ENCODE measurements at regions not wholly inside any gene's neighbourhood (a gene's known extent, or its start where the extent isn't known, plus 50 kb on each side); places are given as distances from the start of the nearest gene placed in this dataset.
"Not testable (repeated sequence)": the region's sequence is repeated elsewhere in the genome, so short reads cannot be mapped to it uniquely, and the experiment has no call there.

DNA sequence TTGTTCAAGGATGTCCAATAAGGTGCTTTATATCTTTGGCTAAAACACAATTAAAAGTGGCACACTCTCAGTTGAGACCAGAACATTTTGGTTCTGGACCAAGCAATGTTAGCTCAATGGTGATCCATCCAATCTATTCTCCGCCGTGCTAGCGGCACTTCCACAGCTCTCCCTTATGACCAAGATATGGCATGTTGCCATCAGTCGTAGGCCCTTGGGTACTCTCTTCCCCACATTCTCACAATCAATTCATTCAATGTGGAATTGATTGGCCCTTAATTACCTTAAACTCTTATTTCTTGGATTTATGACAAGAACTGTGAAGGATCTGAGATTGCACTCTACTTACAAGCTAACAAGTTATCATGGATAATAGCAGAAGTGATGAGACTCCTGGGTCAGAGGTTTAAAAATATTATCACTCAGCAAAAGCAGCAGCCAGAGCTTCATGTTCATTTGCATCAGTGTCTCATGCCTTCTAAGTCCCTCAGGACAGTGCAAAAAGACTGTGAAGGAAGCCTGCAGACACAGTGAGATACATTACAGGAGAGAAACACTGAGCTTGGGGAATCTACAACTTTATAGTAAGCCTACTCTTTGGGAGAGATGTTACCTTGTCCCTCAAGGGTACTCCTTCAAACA is 80.0 kb upstream of the ARG1 start:
- H4K20me1 ChIP-seq (ENCODE audit: insufficient read depth, low read length) = no peaks in the 10 kb centered on the region
- H3K79me2 ChIP-seq (ENCODE audit: low read length) = no peaks in the 10 kb centered on the region
- no peaks in the 10 kb centered on the region for H3K4me1 ChIP-seq (ENCODE audit: low read length)
- H3K27ac ChIP-seq (ENCODE audit: low read length) = no peak overlapping the region
- H3K27me3 ChIP-seq (ENCODE audit: low read depth, low read length) = no peaks in the 10 kb centered on the region
- no peak overlapping the region for H3K9ac ChIP-seq (ENCODE audit: low read length)
- H3K36me3 ChIP-seq (replicated peaks; ENCODE audit: low read depth, low read length) = no peaks in the 10 kb centered on the region
- H3K4me2 ChIP-seq (ENCODE audit: low read length) = no peak overlapping the region
- TF ChIP-seq, protein P1, sequence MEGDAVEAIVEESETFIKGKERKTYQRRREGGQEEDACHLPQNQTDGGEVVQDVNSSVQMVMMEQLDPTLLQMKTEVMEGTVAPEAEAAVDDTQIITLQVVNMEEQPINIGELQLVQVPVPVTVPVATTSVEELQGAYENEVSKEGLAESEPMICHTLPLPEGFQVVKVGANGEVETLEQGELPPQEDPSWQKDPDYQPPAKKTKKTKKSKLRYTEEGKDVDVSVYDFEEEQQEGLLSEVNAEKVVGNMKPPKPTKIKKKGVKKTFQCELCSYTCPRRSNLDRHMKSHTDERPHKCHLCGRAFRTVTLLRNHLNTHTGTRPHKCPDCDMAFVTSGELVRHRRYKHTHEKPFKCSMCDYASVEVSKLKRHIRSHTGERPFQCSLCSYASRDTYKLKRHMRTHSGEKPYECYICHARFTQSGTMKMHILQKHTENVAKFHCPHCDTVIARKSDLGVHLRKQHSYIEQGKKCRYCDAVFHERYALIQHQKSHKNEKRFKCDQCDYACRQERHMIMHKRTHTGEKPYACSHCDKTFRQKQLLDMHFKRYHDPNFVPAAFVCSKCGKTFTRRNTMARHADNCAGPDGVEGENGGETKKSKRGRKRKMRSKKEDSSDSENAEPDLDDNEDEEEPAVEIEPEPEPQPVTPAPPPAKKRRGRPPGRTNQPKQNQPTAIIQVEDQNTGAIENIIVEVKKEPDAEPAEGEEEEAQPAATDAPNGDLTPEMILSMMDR (IDR thresholded peaks at IDR 0.05; ENCODE audit: low read depth, low read length) = no peak
- H2AFZ ChIP-seq (ENCODE audit: low read depth, low read length) = no peak overlapping the region
- H3K4me3 ChIP-seq (ENCODE audit: low read length) = no peak overlapping the region
- no peaks in the 10 kb centered on the region for H3K9me3 ChIP-seq (ENCODE audit: insufficient read depth, low read length)

- H3K9ac ChIP-seq (ENCODE audit: low read length); H3K79me2 ChIP-seq (ENCODE audit: low read length); H3K4me1 ChIP-seq (ENCODE audit: low read length); H3K4me3 ChIP-seq (ENCODE audit: low read length); H3K27me3 ChIP-seq (ENCODE audit: low read depth, low read length); H2AFZ ChIP-seq (ENCODE audit: low read depth, low read length); H4K20me1 ChIP-seq (ENCODE audit: insufficient read depth, low read length); H3K4me2 ChIP-seq (ENCODE audit: low read length); H3K9me3 ChIP-seq (ENCODE audit: insufficient read depth, low read length); H3K27ac ChIP-seq (ENCODE audit: low read length); H3K36me3 ChIP-seq (replicated peaks; ENCODE audit: low read depth, low read length): not testable (repeated sequence)
These were observed 68.6 kb upstream of the ARG1 start for GRCh38 chr6:131504387-131504786.

- H3K9ac ChIP-seq (ENCODE audit: low read length) = no peak overlapping the region
- no peak overlapping the region for H3K4me2 ChIP-seq (ENCODE audit: low read length)
- no peaks in the 10 kb centered on the region for H3K79me2 ChIP-seq (ENCODE audit: low read length)
- no peaks in the 10 kb centered on the region for H3K27me3 ChIP-seq (ENCODE audit: low read depth, low read length)
- H4K20me1 ChIP-seq (ENCODE audit: insufficient read depth, low read length) = no peaks in the 10 kb centered on the region
- H3K4me3 ChIP-seq (ENCODE audit: low read length) = no peak overlapping the region
- no peaks in the 10 kb centered on the region for H3K4me1 ChIP-seq (ENCODE audit: low read length)
- TF ChIP-seq, protein P1 (IDR thresholded peaks at IDR 0.05; ENCODE audit: low read depth, low read length) = no peak
- no peak for TF ChIP-seq EZH2phosphoT487 (IDR thresholded peaks at IDR 0.05; ENCODE audit: low read depth)
- H2AFZ ChIP-seq (ENCODE audit: low read depth, low read length) = no peak overlapping the region
- no peak overlapping the region for H3K27ac ChIP-seq (ENCODE audit: low read length)
- no peaks in the 10 kb centered on the region for H3K9me3 ChIP-seq (ENCODE audit: insufficient read depth, low read length)
- no peaks in the 10 kb centered on the region for H3K36me3 ChIP-seq (replicated peaks; ENCODE audit: low read depth, low read length)
These were observed 62.9 kb upstream of the ARG1 start for GRCh38 chr6:131510094-131510493.

GRCh38 chr6:131510591-131510990 is 62.4 kb upstream of the ARG1 start:
- H3K9ac ChIP-seq (ENCODE audit: low read length) = no peak overlapping the region
- H3K4me3 ChIP-seq (ENCODE audit: low read length) = no peak overlapping the region
- H3K4me2 ChIP-seq (ENCODE audit: low read length) = no peak overlapping the region
- H3K79me2 ChIP-seq (ENCODE audit: low read length) = no peaks in the 10 kb centered on the region
- H2AFZ ChIP-seq (ENCODE audit: low read depth, low read length) = no peak overlapping the region
- H3K27ac ChIP-seq (ENCODE audit: low read length) = no peak overlapping the region
- no peaks in the 10 kb centered on the region for H3K27me3 ChIP-seq (ENCODE audit: low read depth, low read length)
- TF ChIP-seq, protein P1 (IDR thresholded peaks at IDR 0.05; ENCODE audit: low read depth, low read length) = no peak
- TF ChIP-seq EZH2phosphoT487 (IDR thresholded peaks at IDR 0.05; ENCODE audit: low read depth) = no peak
- no peaks in the 10 kb centered on the region for H3K9me3 ChIP-seq (ENCODE audit: insufficient read depth, low read length)
- no peaks in the 10 kb centered on the region for H3K36me3 ChIP-seq (replicated peaks; ENCODE audit: low read depth, low read length)
- no peaks in the 10 kb centered on the region for H4K20me1 ChIP-seq (ENCODE audit: insufficient read depth, low read length)
- no peaks in the 10 kb centered on the region for H3K4me1 ChIP-seq (ENCODE audit: low read length)
